Right atrium auricular region (tissue), 2 donors: ENCODE measurements at regions not wholly inside any gene's neighbourhood (a gene's known extent, or its start where the extent isn't known, plus 50 kb on each side); places are given as distances from the start of the nearest gene placed in this dataset.

Experiments used
- DNase-seq: peaks from one replicate; pipeline ENCODE4 v3.0.0-alpha.2; 2019; ENCODE audit warnings: low spot score
- H3K27ac ChIP-seq, 2 donors: fragments of 200-600 bp; sonication (generic); 1 replicate in 1 of 2; 2 replicates in 1 of 2; pipeline ENCODE4 v1.5.1; 2016 to 2019
- H3K27me3 ChIP-seq, 2 donors: fragments of 200-600 bp; sonication (generic); one replicate each; pipeline versions ENCODE4 v1.5.1 to v1.6.0; 2017 to 2019
- H3K36me3 ChIP-seq: fragments of 200-600 bp; sonication (generic); one replicate; pipeline ENCODE4 v1.5.1; 2016
- H3K4me1 ChIP-seq, 2 donors: fragments of 200-600 bp; sonication (generic); one replicate each; pipeline versions ENCODE4 v1.5.1 to v1.6.0; 2017 to 2019
- H3K4me3 ChIP-seq, 2 donors: fragments of 200-600 bp; sonication (generic); 1 replicate in 1 of 2; 2 replicates in 1 of 2; pipeline ENCODE4 v1.5.1; 2017 to 2019; ENCODE audit warnings: mild to moderate bottlenecking in 1 of 2, moderate library complexity in 1 of 2
- H3K9me3 ChIP-seq, 2 donors: fragments of 200-600 bp; sonication (generic); one replicate each; pipeline ENCODE4 v1.5.1; 2019
- CTCF ChIP-seq, 2 donors: fragments of 200-600 bp; sonication (generic); IDR thresholded peaks; one replicate each; pipeline ENCODE4 v1.5.1; 2019; ENCODE audit warnings: antibody characterized with exemption in 2 of 2

GRCh38 chr15:70560617-70561328 lies 202.6 kb downstream of the UACA start:
- H3K4me1 ChIP-seq: peaks cover 0 to 9% of the 10 kb centered on the region in 2 donors
- H3K36me3 ChIP-seq: no peaks in the 10 kb centered on the region
- DNase-seq: no peak
- H3K9me3 ChIP-seq: no peaks in the 10 kb centered on the region
- TF ChIP-seq CTCF (IDR thresholded peaks at IDR 0.05): no peak
- H3K27ac ChIP-seq: no peak overlapping the region
- no peaks in the 10 kb centered on the region for H3K27me3 ChIP-seq
- H3K4me3 ChIP-seq: no peak overlapping the region

GRCh38 chr15:70559265-70560239 lies 203.8 kb downstream of the UACA start:
- Histone ChIP-seq H3K27ac (no peak overlapping the region), H3K4me1 (peaks cover 0 to 9% of the 10 kb centered on the region in 2 donors), H3K9me3 (no peaks in the 10 kb centered on the region), H3K27me3 (no peaks in the 10 kb centered on the region), H3K4me3 (no peak overlapping the region), H3K36me3 (no peaks in the 10 kb centered on the region)
- DNase-seq: no peak
- no peak for TF ChIP-seq CTCF (IDR thresholded peaks at IDR 0.05)

DNA sequence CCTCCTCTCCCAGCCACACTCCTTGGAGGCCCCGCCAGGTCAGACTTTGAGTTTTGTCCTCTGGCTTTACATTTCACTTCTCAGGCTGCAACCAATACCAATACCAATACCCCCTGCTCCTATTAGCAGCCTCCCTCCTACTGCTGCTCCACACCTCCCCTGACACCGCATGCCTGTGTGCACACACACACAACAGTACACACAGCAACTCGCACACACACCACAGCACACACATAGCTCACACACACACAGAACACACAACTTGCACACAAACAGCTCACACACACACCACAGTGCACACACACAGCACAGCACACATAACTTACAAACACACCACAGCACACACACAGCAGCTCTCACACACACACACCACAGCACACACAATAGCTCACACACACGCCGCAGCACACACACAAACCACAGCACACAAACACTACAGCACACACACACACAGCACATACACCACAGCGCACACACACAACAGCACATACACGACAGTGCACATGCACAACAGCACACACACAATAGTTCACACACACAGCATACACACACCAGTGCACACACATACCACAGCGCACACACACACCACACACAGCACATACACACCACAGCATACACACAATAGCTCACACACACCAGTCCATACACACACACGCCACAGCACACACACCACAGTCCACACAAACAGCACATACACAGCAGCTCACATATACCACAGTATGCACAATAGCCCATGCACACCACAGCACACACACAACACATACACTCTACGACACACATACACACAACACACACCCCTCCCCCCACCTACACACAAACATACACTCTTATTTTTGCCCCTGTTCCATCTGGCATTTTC lies 204.7 kb downstream of the UACA start:
- no peak for TF ChIP-seq CTCF (IDR thresholded peaks at IDR 0.05)
- Histone ChIP-seq H3K27me3 (no peaks in the 10 kb centered on the region), H3K36me3 (no peaks in the 10 kb centered on the region), H3K27ac (no peak overlapping the region), H3K4me1 (peaks cover 0 to 9% of the 10 kb centered on the region in 2 donors), H3K4me3 (no peak overlapping the region), H3K9me3 (no peaks in the 10 kb centered on the region)
- DNase-seq: no peak

DNA sequence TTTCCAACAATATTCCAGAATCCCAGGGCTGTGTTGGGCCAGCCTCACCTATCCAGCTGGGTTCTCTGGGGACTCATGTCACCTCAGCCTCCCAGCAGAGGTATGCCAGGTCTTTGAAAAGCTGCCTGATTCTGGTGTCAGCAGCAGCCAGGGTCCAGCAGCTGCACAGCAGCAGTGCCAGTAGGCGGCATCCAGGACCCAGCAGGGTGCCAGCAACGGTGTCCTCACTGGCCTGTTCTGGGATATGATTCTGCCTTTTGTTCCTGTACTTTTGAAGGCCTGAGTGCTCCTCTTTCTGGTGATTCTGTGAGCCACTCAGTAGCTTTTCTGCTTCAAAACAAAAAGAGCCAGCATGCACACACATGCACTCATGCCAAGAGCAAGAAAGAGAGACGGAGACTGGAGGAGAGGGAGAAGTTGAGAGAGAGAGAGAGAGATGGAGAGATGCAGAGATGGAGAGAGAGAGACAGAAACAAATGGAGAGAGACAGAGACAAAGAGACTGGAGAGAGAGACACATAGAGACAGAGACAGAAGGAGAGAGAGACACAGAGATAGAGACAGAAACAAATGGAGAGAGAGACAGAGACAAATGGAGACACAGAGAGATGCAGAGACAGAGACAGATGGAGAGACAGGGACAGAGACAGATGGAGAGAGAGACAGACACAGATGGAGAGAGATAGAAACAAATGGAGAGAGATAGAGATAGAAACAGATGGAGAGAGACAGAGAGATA lies 205.7 kb downstream of the UACA start:
- Histone ChIP-seq H3K4me1 (peaks cover 0 to 9% of the 10 kb centered on the region in 2 donors), H3K9me3 (no peaks in the 10 kb centered on the region), H3K27ac (no peak overlapping the region), H3K4me3 (no peak overlapping the region), H3K27me3 (no peaks in the 10 kb centered on the region), H3K36me3 (no peaks in the 10 kb centered on the region)
- TF ChIP-seq CTCF (IDR thresholded peaks at IDR 0.05): no peak
- DNase-seq: no peak

DNA sequence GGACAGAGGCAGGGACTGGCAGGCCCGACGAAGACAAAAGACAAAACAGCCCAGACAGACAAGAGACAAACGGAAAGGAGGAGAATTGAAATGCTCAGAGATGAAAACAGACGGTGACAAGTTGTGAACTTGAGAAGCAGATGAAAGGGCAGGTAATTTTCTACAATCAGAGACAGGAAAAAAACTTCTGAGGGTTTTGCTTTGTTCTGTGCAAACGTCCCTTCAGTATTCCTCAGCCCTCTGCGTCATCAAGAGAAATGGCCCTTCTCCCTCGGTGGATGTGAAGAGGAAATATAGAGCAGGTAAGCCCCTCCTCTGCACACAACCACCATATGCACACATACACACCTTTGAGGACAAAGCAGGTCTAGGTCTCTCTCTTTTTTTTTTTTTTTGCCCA lies 206.6 kb downstream of the UACA start:
- Histone ChIP-seq H3K4me3 (no peak overlapping the region), H3K27ac (no peak overlapping the region)

More for the DNA sequence above, 206.6 kb downstream of the UACA start:
- Histone ChIP-seq H3K4me1 (peaks cover 0 to 9% of the 10 kb centered on the region in 2 donors), H3K36me3 (no peaks in the 10 kb centered on the region), H3K27me3 (no peaks in the 10 kb centered on the region), H3K9me3 (no peaks in the 10 kb centered on the region)
- TF ChIP-seq CTCF (IDR thresholded peaks at IDR 0.05): no peak
- DNase-seq: no peak
